ENCODE measurements at regions not wholly inside any gene's neighbourhood (a gene's known extent, or its start where the extent isn't known, plus 50 kb on each side); places are given as distances from the start of the nearest gene placed in this dataset.
"Not testable (repeated sequence)": the region's sequence is repeated elsewhere in the genome, so short reads cannot be mapped to it uniquely, and the experiment has no call there.

DNA sequence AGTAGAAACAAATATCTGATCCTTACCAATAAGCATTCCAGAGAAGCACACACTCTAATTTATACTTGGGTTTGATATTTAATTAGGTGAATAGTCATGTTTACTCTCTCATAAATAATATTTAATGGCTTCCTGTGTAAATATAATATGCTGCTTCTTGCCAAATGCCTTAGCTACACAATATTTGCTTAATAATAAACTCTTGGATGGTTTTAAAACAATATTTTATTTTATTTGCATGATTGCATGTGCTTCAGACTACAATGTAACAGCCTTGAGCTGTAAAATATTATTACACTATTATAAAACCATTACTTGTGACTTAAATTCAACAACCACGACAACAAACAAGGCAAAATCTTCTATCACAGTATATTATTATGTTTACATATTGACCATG, 542.4 kb upstream of the CHD1 start:
- not testable (repeated sequence) for DNase-seq; H2BK12ac ChIP-seq (ENCODE audit: low read length); H3K14ac ChIP-seq (ENCODE audit: low read length); H3K79me2 ChIP-seq (ENCODE audit: control insufficient read depth, insufficient read depth, low read length, poor library complexity); H3K9me3 ChIP-seq (ENCODE audit: insufficient read depth, low read depth, low read length); H3K4me3 ChIP-seq (ENCODE audit: low read depth, low read length); H2AFZ ChIP-seq (ENCODE audit: insufficient read depth, low read length, poor library complexity); H3K27ac ChIP-seq (ENCODE audit: low read depth, low read length); H3K18ac ChIP-seq (ENCODE audit: low read length); H3K36me3 ChIP-seq (ENCODE audit: control insufficient read depth in 1 of 2, insufficient read depth in 2 of 2, low read length in 2 of 2); H3K4me1 ChIP-seq (ENCODE audit: control insufficient read depth in 1 of 2, insufficient read depth in 2 of 2, low read length in 2 of 2); H2BK5ac ChIP-seq (ENCODE audit: low read depth, low read length, poor library complexity); H3K9ac ChIP-seq (ENCODE audit: low read length); H2AK5ac ChIP-seq (ENCODE audit: low read length); H2BK120ac ChIP-seq (ENCODE audit: insufficient read depth, low read length, poor library complexity); H3K4me2 ChIP-seq (ENCODE audit: low read length); H3K27me3 ChIP-seq (ENCODE audit: insufficient read depth, low read length); H4K8ac ChIP-seq (ENCODE audit: low read depth, low read length); H3K23ac ChIP-seq (ENCODE audit: low read length); H3K4ac ChIP-seq (ENCODE audit: low read depth, low read length); H4K12ac ChIP-seq (ENCODE audit: low read depth, low read length); H4K91ac ChIP-seq (ENCODE audit: low read depth, low read length); H3K79me1 ChIP-seq (ENCODE audit: low read length)
- WGBS (ENCODE audit: extremely low coverage, insufficient coverage, insufficient read length) = no CpG with 5 or more reads among the region's 1 CpG

GRCh38 chr5:99470636-99471035, 541.8 kb upstream of the CHD1 start:
- not testable (repeated sequence) for H3K4me3 ChIP-seq (ENCODE audit: low read depth, low read length); H4K12ac ChIP-seq (ENCODE audit: low read depth, low read length); H3K27ac ChIP-seq (ENCODE audit: low read depth, low read length); H3K4me1 ChIP-seq (ENCODE audit: control insufficient read depth in 1 of 2, insufficient read depth in 2 of 2, low read length in 2 of 2); H3K4me2 ChIP-seq (ENCODE audit: low read length); H3K14ac ChIP-seq (ENCODE audit: low read length); H3K9me3 ChIP-seq (ENCODE audit: insufficient read depth, low read depth, low read length); H3K9ac ChIP-seq (ENCODE audit: low read length); H4K8ac ChIP-seq (ENCODE audit: low read depth, low read length); H4K91ac ChIP-seq (ENCODE audit: low read depth, low read length); H3K4ac ChIP-seq (ENCODE audit: low read depth, low read length); H3K18ac ChIP-seq (ENCODE audit: low read length); DNase-seq; H2BK120ac ChIP-seq (ENCODE audit: insufficient read depth, low read length, poor library complexity); H3K79me2 ChIP-seq (ENCODE audit: control insufficient read depth, insufficient read depth, low read length, poor library complexity); H3K36me3 ChIP-seq (ENCODE audit: control insufficient read depth in 1 of 2, insufficient read depth in 2 of 2, low read length in 2 of 2); H3K79me1 ChIP-seq (ENCODE audit: low read length); H2AK5ac ChIP-seq (ENCODE audit: low read length); H2AFZ ChIP-seq (ENCODE audit: insufficient read depth, low read length, poor library complexity); H2BK12ac ChIP-seq (ENCODE audit: low read length); H3K27me3 ChIP-seq (ENCODE audit: insufficient read depth, low read length); H3K23ac ChIP-seq (ENCODE audit: low read length); H2BK5ac ChIP-seq (ENCODE audit: low read depth, low read length, poor library complexity)
- WGBS (ENCODE audit: extremely low coverage, insufficient coverage, insufficient read length) = no CpG with 5 or more reads among the region's 3 CpGs

DNA sequence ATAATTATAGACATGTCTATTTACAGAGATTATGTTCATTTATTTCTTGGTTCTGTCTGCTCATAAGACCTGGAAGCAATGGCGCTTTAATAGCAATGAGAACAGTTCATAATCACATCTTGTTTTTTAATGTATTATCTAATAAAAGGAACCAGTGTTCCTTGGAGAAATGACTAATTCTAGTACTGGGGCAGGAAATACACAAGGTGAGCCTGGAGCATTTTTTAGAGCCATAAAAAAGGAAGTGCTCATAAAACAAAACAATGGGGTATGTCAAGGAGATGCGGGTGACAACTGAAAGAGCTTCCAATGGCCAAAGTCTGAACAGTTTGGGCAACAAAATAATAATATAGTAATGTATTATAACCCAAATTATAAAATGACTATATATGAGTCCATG, 531.9 kb upstream of the CHD1 start:
- Histone ChIP-seq H3K36me3 (ENCODE audit: control insufficient read depth in 1 of 2, insufficient read depth in 2 of 2, low read length in 2 of 2) (no peaks in the 10 kb centered on the region), H4K12ac (ENCODE audit: low read depth, low read length) (no peak overlapping the region), H3K4me2 (ENCODE audit: low read length) (no peak overlapping the region), H2BK12ac (ENCODE audit: low read length) (no peak overlapping the region), H3K9me3 (ENCODE audit: insufficient read depth, low read depth, low read length) (no peaks in the 10 kb centered on the region), H2AFZ (ENCODE audit: insufficient read depth, low read length, poor library complexity) (no peak overlapping the region), H4K91ac (ENCODE audit: low read depth, low read length) (no peak overlapping the region), H3K27ac (ENCODE audit: low read depth, low read length) (no peak overlapping the region), H3K79me1 (ENCODE audit: low read length) (no peaks in the 10 kb centered on the region), H3K14ac (ENCODE audit: low read length) (no peak overlapping the region), H2BK5ac (ENCODE audit: low read depth, low read length, poor library complexity) (no peak overlapping the region), H3K18ac (ENCODE audit: low read length) (no peak overlapping the region), H3K27me3 (ENCODE audit: insufficient read depth, low read length) (no peaks in the 10 kb centered on the region), H2BK120ac (ENCODE audit: insufficient read depth, low read length, poor library complexity) (no peak overlapping the region), H3K79me2 (ENCODE audit: control insufficient read depth, insufficient read depth, low read length, poor library complexity) (no peaks in the 10 kb centered on the region), H3K23ac (ENCODE audit: low read length) (no peak overlapping the region), H3K4me3 (ENCODE audit: low read depth, low read length) (no peak overlapping the region), H4K8ac (ENCODE audit: low read depth, low read length) (no peak overlapping the region), H3K4me1 (ENCODE audit: control insufficient read depth in 1 of 2, insufficient read depth in 2 of 2, low read length in 2 of 2) (no peaks in the 10 kb centered on the region), H3K9ac (ENCODE audit: low read length) (no peak overlapping the region), H2AK5ac (ENCODE audit: low read length) (no peak overlapping the region), H3K4ac (ENCODE audit: low read depth, low read length) (no peak overlapping the region)
- DNase-seq = no peak
- no CpG with 5 or more reads among the region's 2 CpGs for WGBS (ENCODE audit: extremely low coverage, insufficient coverage, insufficient read length)

DNA sequence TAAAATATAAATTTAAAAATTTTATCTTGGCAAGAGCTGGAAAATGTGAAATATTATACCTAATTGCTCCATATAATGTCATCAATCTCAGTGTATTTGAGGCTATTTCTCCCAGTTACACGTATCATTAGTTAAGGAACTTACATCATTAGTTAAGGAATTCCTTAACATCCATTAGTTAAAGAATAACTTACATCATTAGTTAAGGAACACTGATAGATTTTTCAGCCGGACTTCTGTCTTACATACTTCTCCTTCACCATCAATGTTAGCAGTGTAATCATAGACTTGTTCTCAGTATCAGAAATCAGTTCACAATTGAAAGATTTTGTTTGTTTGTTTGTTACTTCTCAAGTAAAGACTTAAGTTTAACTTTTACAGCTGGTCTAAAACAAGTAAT, 524.4 kb upstream of the CHD1 start:
- H3K4me2 ChIP-seq (ENCODE audit: low read length) = no peak overlapping the region
- WGBS (ENCODE audit: extremely low coverage, insufficient coverage, insufficient read length) = no CpG with 5 or more reads among the region's 2 CpGs
- no peak overlapping the region for H3K4me3 ChIP-seq (ENCODE audit: low read depth, low read length)
- no peak overlapping the region for H3K27ac ChIP-seq (ENCODE audit: low read depth, low read length)
- no peak overlapping the region for H2BK120ac ChIP-seq (ENCODE audit: insufficient read depth, low read length, poor library complexity)
- H3K9ac ChIP-seq (ENCODE audit: low read length) = no peak overlapping the region
- no peak overlapping the region for H4K8ac ChIP-seq (ENCODE audit: low read depth, low read length)
- H3K27me3 ChIP-seq (ENCODE audit: insufficient read depth, low read length) = no peaks in the 10 kb centered on the region
- H3K79me2 ChIP-seq (ENCODE audit: control insufficient read depth, insufficient read depth, low read length, poor library complexity) = no peaks in the 10 kb centered on the region
- no peak for DNase-seq
- no peak overlapping the region for H2AFZ ChIP-seq (ENCODE audit: insufficient read depth, low read length, poor library complexity)
- no peak overlapping the region for H3K14ac ChIP-seq (ENCODE audit: low read length)
- H4K12ac ChIP-seq (ENCODE audit: low read depth, low read length) = no peak overlapping the region
- no peak overlapping the region for H2BK5ac ChIP-seq (ENCODE audit: low read depth, low read length, poor library complexity)
- no peak overlapping the region for H2BK12ac ChIP-seq (ENCODE audit: low read length)
- H2AK5ac ChIP-seq (ENCODE audit: low read length) = no peak overlapping the region
- H4K91ac ChIP-seq (ENCODE audit: low read depth, low read length) = no peak overlapping the region
- H3K4me1 ChIP-seq (ENCODE audit: control insufficient read depth in 1 of 2, insufficient read depth in 2 of 2, low read length in 2 of 2) = no peaks in the 10 kb centered on the region
- H3K79me1 ChIP-seq (ENCODE audit: low read length) = no peaks in the 10 kb centered on the region
- H3K18ac ChIP-seq (ENCODE audit: low read length) = no peak overlapping the region
- H3K4ac ChIP-seq (ENCODE audit: low read depth, low read length) = no peak overlapping the region
- no peak overlapping the region for H3K23ac ChIP-seq (ENCODE audit: low read length)
- no peaks in the 10 kb centered on the region for H3K9me3 ChIP-seq (ENCODE audit: insufficient read depth, low read depth, low read length)
- H3K36me3 ChIP-seq (ENCODE audit: control insufficient read depth in 1 of 2, insufficient read depth in 2 of 2, low read length in 2 of 2) = no peaks in the 10 kb centered on the region
